GM21786 (cell line): ENCODE measurements at regions not wholly inside any gene's neighbourhood (a gene's known extent, or its start where the extent isn't known, plus 50 kb on each side); places are given as distances from the start of the nearest gene placed in this dataset.

Experiments
- ATAC-seq: cut with Tn5 transposase; IDR thresholded peaks from one replicate; pipeline ENCODE4 v1.9.1; 2021; ENCODE audit not compliant: unreplicated experiment

DNA sequence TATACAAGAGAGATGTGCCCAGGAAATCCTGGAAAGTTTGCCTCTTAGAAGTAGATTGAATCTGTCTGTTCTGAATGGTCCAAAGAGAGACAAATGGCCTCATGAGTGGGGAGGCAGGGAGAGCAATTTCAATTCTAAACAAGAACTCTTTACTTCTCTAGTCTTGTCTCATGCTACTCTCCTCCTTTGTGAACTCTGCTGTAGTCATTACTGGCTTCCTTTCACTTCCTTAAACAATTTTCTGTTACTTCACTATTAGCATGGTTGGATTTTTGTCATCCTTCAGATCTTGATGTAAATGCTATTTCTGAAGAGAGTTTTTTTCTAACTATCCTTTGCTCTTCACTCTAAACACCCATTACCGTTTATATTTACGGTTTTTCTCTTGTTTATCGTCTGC lies 54.0 kb upstream of the GRIN3A start:
- ATAC-seq: no peak

DNA sequence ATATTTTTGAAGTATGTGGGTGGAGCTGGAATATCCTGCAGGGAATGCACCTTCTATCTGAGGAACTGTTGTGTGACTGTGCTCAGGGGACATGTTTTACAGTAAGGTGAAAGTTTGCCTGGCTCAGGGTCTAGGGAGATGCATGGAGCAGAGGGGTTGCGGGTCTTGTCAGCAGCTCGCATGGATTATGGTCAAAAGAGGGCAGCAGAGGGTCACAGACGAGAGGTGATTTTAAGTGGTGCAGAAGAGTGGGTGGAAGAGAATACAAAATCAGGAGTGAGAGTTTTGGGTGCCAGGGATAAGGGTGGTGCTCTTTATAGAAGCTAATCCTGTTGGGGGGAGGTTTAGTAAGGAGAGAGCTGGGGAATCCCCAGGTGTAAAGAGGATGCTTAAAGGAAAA lies 53.5 kb upstream of the GRIN3A start:
- no peak for ATAC-seq

DNA sequence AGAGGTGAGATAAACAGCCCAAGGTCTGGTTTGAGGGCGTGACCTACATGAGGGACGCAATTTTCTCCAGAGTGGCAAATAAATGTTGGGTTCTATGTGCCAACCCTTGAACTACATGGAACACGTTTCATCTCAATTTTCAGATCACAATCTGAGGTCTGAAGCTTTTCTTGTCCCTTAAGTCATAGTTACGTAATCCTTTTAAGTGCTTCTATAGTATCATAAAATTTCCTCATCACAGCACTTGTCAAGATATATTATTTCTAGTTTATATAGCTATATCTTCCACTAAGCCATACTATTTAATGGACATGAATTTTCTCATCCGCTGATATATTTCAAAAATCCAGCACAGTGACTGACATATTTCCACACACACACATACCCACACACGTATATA lies 53.1 kb upstream of the GRIN3A start:
- no peak for ATAC-seq
